ENCODE measurements at regions not wholly inside any gene's neighbourhood (a gene's known extent, or its start where the extent isn't known, plus 50 kb on each side); places are given as distances from the start of the nearest gene placed in this dataset.

GRCh38 chr2:14157816-14158215 is 474.7 kb upstream of the LRATD1 start:
- DNase-seq (ENCODE audit: low read depth in 3 of 3), result no peak

- no peak for DNase-seq (ENCODE audit: low read depth in 3 of 3)
These were observed 452.2 kb upstream of the LRATD1 start for GRCh38 chr2:14180333-14180732.

- no peak for DNase-seq (ENCODE audit: low read depth in 3 of 3)
These were observed 450.1 kb upstream of the LRATD1 start for GRCh38 chr2:14182227-14182946.

- DNase-seq (ENCODE audit: low read depth in 3 of 3), result no peak
These were observed 446.6 kb upstream of the LRATD1 start for GRCh38 chr2:14185906-14186305.

- no peak for DNase-seq (ENCODE audit: low read depth in 3 of 3)
These were observed 444.1 kb upstream of the LRATD1 start for GRCh38 chr2:14188446-14188845.

- DNase-seq (ENCODE audit: low read depth in 3 of 3), result no peak
These were observed 442.6 kb upstream of the LRATD1 start for GRCh38 chr2:14189929-14190328.

- DNase-seq (ENCODE audit: low read depth in 3 of 3), result no peak
These were observed 438.3 kb upstream of the LRATD1 start for GRCh38 chr2:14194233-14194632.

- no peak for DNase-seq (ENCODE audit: low read depth in 3 of 3)
These were observed 435.2 kb upstream of the LRATD1 start for GRCh38 chr2:14197293-14197692.

- DNase-seq (ENCODE audit: low read depth in 3 of 3), result no peak
These were observed 433.5 kb upstream of the LRATD1 start for GRCh38 chr2:14199040-14199439.

- no peak for DNase-seq (ENCODE audit: low read depth in 3 of 3)
These were observed 413.2 kb upstream of the LRATD1 start for GRCh38 chr2:14219306-14219705.

GRCh38 chr2:14220101-14220500 is 412.4 kb upstream of the LRATD1 start:
- DNase-seq (ENCODE audit: low read depth in 3 of 3), result no peak

GRCh38 chr2:14221466-14221865 is 411.1 kb upstream of the LRATD1 start:
- no peak for DNase-seq (ENCODE audit: low read depth in 3 of 3)

- DNase-seq (ENCODE audit: low read depth in 3 of 3), result no peak
These were observed 408.9 kb upstream of the LRATD1 start for GRCh38 chr2:14223576-14223975.

- no peak for DNase-seq (ENCODE audit: low read depth in 3 of 3)
These were observed 401.1 kb upstream of the LRATD1 start for GRCh38 chr2:14231391-14231898.

- no peak for DNase-seq (ENCODE audit: low read depth in 3 of 3)
These were observed 400.3 kb upstream of the LRATD1 start for GRCh38 chr2:14232217-14232616.

- no peak for DNase-seq (ENCODE audit: low read depth in 3 of 3)
These were observed 397.6 kb upstream of the LRATD1 start for GRCh38 chr2:14234911-14235310.

GRCh38 chr2:14235667-14236066 is 396.9 kb upstream of the LRATD1 start:
- no peak for DNase-seq (ENCODE audit: low read depth in 3 of 3)

- DNase-seq (ENCODE audit: low read depth in 3 of 3), result no peak
These were observed 394.6 kb upstream of the LRATD1 start for GRCh38 chr2:14237902-14238301.

- no peak for DNase-seq (ENCODE audit: low read depth in 3 of 3)
These were observed 392.9 kb upstream of the LRATD1 start for GRCh38 chr2:14239605-14240004.

GRCh38 chr2:14240868-14241267 is 391.6 kb upstream of the LRATD1 start:
- DNase-seq (ENCODE audit: low read depth in 3 of 3), result no peak

GRCh38 chr2:14245901-14246300 is 386.6 kb upstream of the LRATD1 start:
- DNase-seq (ENCODE audit: low read depth in 3 of 3), result no peak

GRCh38 chr2:14255135-14255820 is 377.2 kb upstream of the LRATD1 start:
- no peak for DNase-seq (ENCODE audit: low read depth in 3 of 3)

- no peak for DNase-seq (ENCODE audit: low read depth in 3 of 3)
These were observed 375.6 kb upstream of the LRATD1 start for GRCh38 chr2:14256890-14257289.
